GM18907 (cell line): ENCODE measurements at regions not wholly inside any gene's neighbourhood (a gene's known extent, or its start where the extent isn't known, plus 50 kb on each side); places are given as distances from the start of the nearest gene placed in this dataset.

Experiments
- ATAC-seq: cut with Tn5 transposase; IDR thresholded peaks from one replicate; pipeline ENCODE4 v1.9.1; 2021; ENCODE audit warnings: mild to moderate bottlenecking, moderate library complexity; ENCODE audit not compliant: unreplicated experiment

DNA sequence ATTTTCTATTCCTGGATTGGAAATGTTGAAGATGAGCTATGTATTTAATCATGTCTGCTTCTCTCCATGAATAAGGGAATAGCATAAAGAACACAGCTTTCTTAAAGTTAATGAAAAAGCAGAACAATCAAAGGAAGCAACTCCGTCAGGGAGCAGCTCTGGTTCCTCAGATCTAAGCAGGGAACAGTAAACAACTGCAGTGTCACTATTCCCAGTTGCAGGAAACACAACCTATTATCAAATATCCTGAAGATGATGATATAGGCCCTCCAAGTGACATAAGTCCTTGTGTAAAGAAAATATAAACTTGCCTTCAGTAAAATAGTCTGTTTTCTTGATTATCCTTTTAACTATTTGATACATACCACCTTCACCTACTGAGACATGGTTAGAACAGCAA, 228.1 kb downstream of the KCNC2 start:
- ATAC-seq: no peak

DNA sequence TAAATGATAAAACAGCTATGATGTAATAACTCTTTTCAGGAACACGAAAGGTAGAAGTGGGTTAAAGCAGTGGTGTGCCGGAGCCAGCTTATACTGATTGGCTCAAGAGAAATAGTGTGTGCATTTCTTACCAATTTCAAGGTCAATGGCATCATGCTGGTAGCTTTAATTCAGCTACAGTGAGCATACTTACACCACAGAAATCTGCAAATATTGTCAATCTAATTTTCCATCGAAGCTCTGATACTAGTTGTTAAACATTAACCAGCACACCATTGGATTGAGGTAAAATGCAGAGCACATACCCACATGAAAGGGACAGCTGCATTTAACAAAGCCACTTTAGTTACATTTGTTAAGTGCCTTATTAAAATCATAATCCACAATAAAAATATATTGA, 225.7 kb downstream of the KCNC2 start:
- no peak for ATAC-seq

- ATAC-seq: no peak
Measured at GRCh38 chr12:74984631-74985030, 225.0 kb downstream of the KCNC2 start.

DNA sequence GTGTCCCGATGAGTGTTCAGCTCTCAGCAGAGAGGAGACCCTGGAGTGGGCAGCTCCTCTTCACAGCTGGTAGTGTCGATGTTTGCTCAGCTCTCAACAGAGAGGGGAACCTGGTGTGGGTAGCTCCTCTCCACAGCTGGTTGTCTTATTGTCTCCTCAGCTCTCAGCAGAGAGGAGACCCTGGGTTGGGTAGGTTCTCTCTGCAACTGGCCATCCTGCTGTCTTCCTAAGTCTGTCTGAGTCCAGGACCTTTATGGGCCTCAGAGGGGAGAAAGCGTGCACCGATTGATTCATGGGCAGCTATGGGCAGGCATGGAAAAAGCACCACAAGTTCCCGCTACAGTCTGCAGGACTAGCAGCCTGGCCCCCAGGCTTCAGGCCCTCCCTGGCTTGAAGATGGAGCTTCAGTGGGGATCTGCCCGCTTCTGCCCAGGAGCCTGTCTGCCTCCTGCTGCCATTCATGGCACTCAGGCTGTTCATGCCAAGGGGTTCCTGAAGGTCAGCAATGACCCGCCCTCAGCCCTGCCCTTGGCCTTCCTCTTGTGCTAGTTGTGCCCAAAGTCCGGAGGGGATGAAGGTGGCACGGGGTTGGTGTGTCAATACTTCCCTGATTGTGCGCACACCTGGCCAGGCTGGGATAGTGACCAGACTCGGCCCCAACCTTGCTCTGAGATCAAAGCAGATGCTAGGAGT, 224.2 kb downstream of the KCNC2 start:
- ATAC-seq: no peak

DNA sequence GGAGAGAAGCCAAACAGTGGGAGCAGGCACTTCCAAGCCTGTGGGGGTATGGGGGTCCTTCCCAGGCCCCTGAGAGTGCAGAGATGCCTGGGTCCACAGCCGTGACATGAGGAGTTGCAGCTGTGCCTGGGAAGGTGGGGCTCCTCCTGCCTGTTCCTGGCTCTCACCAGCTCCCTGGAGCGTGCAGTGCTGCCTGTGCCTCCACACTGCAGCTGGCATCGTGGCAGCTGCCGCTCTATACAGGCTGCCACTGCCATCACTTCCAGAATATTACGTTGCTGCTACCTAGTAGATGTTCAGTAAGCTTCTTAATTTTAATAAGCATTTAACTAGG, 223.7 kb downstream of the KCNC2 start:
- ATAC-seq: no peak

- no peak for ATAC-seq
Measured at GRCh38 chr12:74988156-74988555, 221.5 kb downstream of the KCNC2 start.
